Natural killer cell (primary cell): ENCODE measurements at regions not wholly inside any gene's neighbourhood (a gene's known extent, or its start where the extent isn't known, plus 50 kb on each side); places are given as distances from the start of the nearest gene placed in this dataset.

Experiments used
- ATAC-seq, 3 donors: fragments of 150-1000 bp in 2 of 3; fragments of 200-7000 bp in 1 of 3; cut with Tn5 transposase; 1 replicate in 1 of 3; 2 replicates in 2 of 3; pipeline ENCODE4 v1.10.0; 2021; ENCODE audit warnings: mild to moderate bottlenecking in 2 of 3, moderate library complexity in 2 of 3
- DNase-seq, 2 donors: peaks; one replicate each; pipeline versions ENCODE4 v3.0.0 to v3.0.0-alpha.2; 2013 to 2021; ENCODE audit warnings: mixed read lengths in 1 of 2
- H3K27ac ChIP-seq: one replicate; pipeline ENCODE4 v1.5.1; 2013; ENCODE audit warnings: mild to moderate bottlenecking, low read length
- H3K27me3 ChIP-seq: one replicate; pipeline ENCODE4 v1.6.1; 2013; ENCODE audit warnings: low read length; ENCODE audit not compliant: control insufficient read depth, insufficient read depth
- H3K36me3 ChIP-seq: one replicate; pipeline ENCODE4 v1.6.1; 2013; ENCODE audit warnings: low read length; ENCODE audit not compliant: control insufficient read depth, insufficient read depth
- H3K4me1 ChIP-seq: one replicate; pipeline ENCODE4 v1.6.1; 2013; ENCODE audit warnings: low read length; ENCODE audit not compliant: control insufficient read depth, insufficient read depth
- H3K4me3 ChIP-seq: one replicate; pipeline ENCODE4 v1.5.1; 2013; ENCODE audit warnings: low read length
- H3K9me3 ChIP-seq: one replicate; pipeline ENCODE4 v1.6.1; 2013; ENCODE audit warnings: low read length; ENCODE audit not compliant: control insufficient read depth, insufficient read depth
- H3K27ac Mint-ChIP-seq, 2 donors: one replicate each; pipeline ENCODE4 v1.8.0; 2022; ENCODE audit warnings: mild to moderate bottlenecking in 2 of 2, mixed read lengths in 2 of 2, moderate library complexity in 1 of 2
- H3K27me3 Mint-ChIP-seq, 2 donors: one replicate each; pipeline ENCODE4 v1.8.0; 2022; ENCODE audit warnings: low read depth in 2 of 2, mixed read lengths in 2 of 2
- H3K36me3 Mint-ChIP-seq: one replicate; pipeline ENCODE4 v1.8.0; 2022; ENCODE audit warnings: mixed read lengths
- H3K4me1 Mint-ChIP-seq, 2 donors: one replicate each; pipeline ENCODE4 v1.8.0; 2022; ENCODE audit warnings: mixed read lengths in 2 of 2
- H3K4me3 Mint-ChIP-seq: one replicate; pipeline ENCODE4 v1.8.0; 2022; ENCODE audit warnings: mild to moderate bottlenecking, moderate library complexity, mixed read lengths
- H3K9me3 Mint-ChIP-seq, 2 donors: one replicate each; pipeline ENCODE4 v1.8.0; 2022; ENCODE audit warnings: mixed read lengths in 2 of 2
- CTCF ChIP-seq: fragments of 200-600 bp; IDR thresholded peaks from one replicate; pipeline ENCODE4 v1.8.0; 2022; ENCODE audit warnings: antibody characterized with exemption
- WGBS: methylation state at CpG from one replicate; pipeline ENCODE4 v1.1.7; 2013; ENCODE audit warnings: missing lambda C conversion rate; ENCODE audit not compliant: insufficient coverage; 5-methylcytosine and 5-hydroxymethylcytosine counted together
- intact Hi-C: fragments of 100-400 bp; cut with micrococcal nuclease; formaldehyde crosslinking; loops from one replicate; pipeline ENCODE4 v1.14.2; 2022

- no peaks in the 10 kb centered on the region for H3K36me3 ChIP-seq
- H3K9me3 ChIP-seq = no peaks in the 10 kb centered on the region
- H3K27me3 ChIP-seq = no peaks in the 10 kb centered on the region
- TF ChIP-seq CTCF = no peak
- H3K27ac Mint-ChIP-seq = no peak overlapping the region
- intact Hi-C loops = no loop called here
- no peaks in the 10 kb centered on the region for H3K4me1 Mint-ChIP-seq
- no peak overlapping the region for H3K27ac ChIP-seq
- no peaks in the 10 kb centered on the region for H3K36me3 Mint-ChIP-seq
- no peaks in the 10 kb centered on the region for H3K27me3 Mint-ChIP-seq
- H3K4me3 Mint-ChIP-seq = no peak overlapping the region
- H3K4me3 ChIP-seq = no peak overlapping the region
- no peaks in the 10 kb centered on the region for H3K9me3 Mint-ChIP-seq
- no peak for DNase-seq
- WGBS = no CpG with 5 or more reads among the region's 1 CpG
- no peak for ATAC-seq
- H3K4me1 ChIP-seq = no peaks in the 10 kb centered on the region
Observed at GRCh38 chr12:41897593-41897992, 247.1 kb downstream of the GXYLT1 start.

- Histone ChIP-seq H3K9me3 (no peaks in the 10 kb centered on the region), H3K36me3 (no peaks in the 10 kb centered on the region), H3K4me3 (no peak overlapping the region), H3K27me3 (no peaks in the 10 kb centered on the region), H3K4me1 (no peaks in the 10 kb centered on the region), H3K27ac (no peak overlapping the region)
- DNase-seq (no peak), ATAC-seq (no peak)
- intact Hi-C loops = no loop called here
- Mint-ChIP-seq H3K27ac (no peak overlapping the region), H3K4me1 (no peaks in the 10 kb centered on the region), H3K36me3 (no peaks in the 10 kb centered on the region), H3K27me3 (no peaks in the 10 kb centered on the region), H3K9me3 (no peaks in the 10 kb centered on the region), H3K4me3 (no peak overlapping the region)
- TF ChIP-seq CTCF = no peak
- 92% methylated on average over 2 of the region's 3 CpGs for WGBS
Observed at GRCh38 chr12:41893491-41893890, 251.2 kb downstream of the GXYLT1 start.

GRCh38 chr12:41892302-41892701 lies 252.4 kb downstream of the GXYLT1 start:
- Histone ChIP-seq H3K36me3 (no peaks in the 10 kb centered on the region), H3K9me3 (no peaks in the 10 kb centered on the region), H3K27me3 (no peaks in the 10 kb centered on the region), H3K4me1 (no peaks in the 10 kb centered on the region), H3K4me3 (no peak overlapping the region), H3K27ac (no peak overlapping the region)
- no peaks in the 10 kb centered on the region for H3K36me3 Mint-ChIP-seq
- H3K27me3 Mint-ChIP-seq = no peaks in the 10 kb centered on the region
- no peak for TF ChIP-seq CTCF
- intact Hi-C loops = no loop called here
- no peaks in the 10 kb centered on the region for H3K4me1 Mint-ChIP-seq
- ATAC-seq (no peak), DNase-seq (no peak)
- WGBS = 85% methylated on average over 3 of the region's 3 CpGs
- H3K9me3 Mint-ChIP-seq = no peaks in the 10 kb centered on the region
- no peak overlapping the region for H3K27ac Mint-ChIP-seq
- H3K4me3 Mint-ChIP-seq = no peak overlapping the region

GRCh38 chr12:41891226-41891625 lies 253.4 kb downstream of the GXYLT1 start:
- no peak overlapping the region for H3K27ac Mint-ChIP-seq
- Histone ChIP-seq H3K27ac (no peak overlapping the region), H3K27me3 (no peaks in the 10 kb centered on the region), H3K4me3 (no peak overlapping the region), H3K4me1 (no peaks in the 10 kb centered on the region), H3K36me3 (no peaks in the 10 kb centered on the region), H3K9me3 (no peaks in the 10 kb centered on the region)
- ATAC-seq (no peak), DNase-seq (no peak)
- no peak overlapping the region for H3K4me3 Mint-ChIP-seq
- WGBS = 83% methylated on average over 3 of the region's 3 CpGs
- H3K27me3 Mint-ChIP-seq = peaks cover 0 to 4% of the 10 kb centered on the region in 2 donors
- no peak for TF ChIP-seq CTCF
- no peaks in the 10 kb centered on the region for H3K36me3 Mint-ChIP-seq
- H3K9me3 Mint-ChIP-seq = no peaks in the 10 kb centered on the region
- no peaks in the 10 kb centered on the region for H3K4me1 Mint-ChIP-seq
- intact Hi-C loops = no loop called here
